CD4-positive, alpha-beta T cell treated with Interleukin-12 subunit alpha and Interleukin-12 subunit beta, for 1 hour (primary cell): ENCODE measurements at regions not wholly inside any gene's neighbourhood (a gene's known extent, or its start where the extent isn't known, plus 50 kb on each side); places are given as distances from the start of the nearest gene placed in this dataset.

Source experiments
- DNase-seq: peaks from one replicate; pipeline ENCODE4 v3.0.0-alpha.2; 2020

DNA sequence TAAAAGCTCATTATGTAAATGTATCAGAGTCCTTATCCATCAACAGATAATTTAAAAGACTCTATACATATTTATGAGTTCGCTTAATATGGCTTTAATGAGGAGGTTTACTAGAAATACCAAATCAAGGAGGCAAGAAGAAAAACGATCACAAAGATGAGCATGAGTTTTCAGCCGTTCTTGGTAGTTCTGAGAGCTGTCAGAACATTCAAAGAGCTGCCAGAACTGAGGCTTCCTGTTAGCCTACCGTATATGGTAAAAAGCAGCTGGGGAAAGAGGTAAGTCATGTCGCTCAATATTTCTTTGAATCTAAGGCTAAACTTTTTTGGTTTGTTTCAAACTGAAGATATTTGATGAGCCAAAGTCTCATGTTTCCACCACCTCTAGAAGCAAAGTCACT lies 115.3 kb upstream of the PLXNC1 start:
- DNase-seq = peak; percentile 21

DNA sequence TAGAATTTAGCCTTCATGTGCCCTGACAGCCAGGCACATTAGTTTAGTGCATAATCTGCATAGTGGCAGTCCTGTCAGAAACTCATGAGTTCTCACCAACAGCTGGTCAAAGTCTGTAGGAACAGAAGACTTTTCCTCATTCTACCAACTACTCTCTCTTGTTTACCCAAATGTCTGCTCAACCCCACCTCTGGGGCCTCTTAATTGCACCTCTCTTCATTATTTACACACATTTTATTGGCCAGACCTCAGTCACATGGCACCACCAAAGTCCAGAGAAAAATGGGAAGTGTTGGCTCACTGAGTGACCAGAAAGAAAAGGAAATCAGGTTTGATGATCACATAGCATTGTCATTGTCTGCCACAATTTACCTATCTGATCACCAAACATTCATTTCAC lies 114.6 kb upstream of the PLXNC1 start:
- DNase-seq = no peak

DNA sequence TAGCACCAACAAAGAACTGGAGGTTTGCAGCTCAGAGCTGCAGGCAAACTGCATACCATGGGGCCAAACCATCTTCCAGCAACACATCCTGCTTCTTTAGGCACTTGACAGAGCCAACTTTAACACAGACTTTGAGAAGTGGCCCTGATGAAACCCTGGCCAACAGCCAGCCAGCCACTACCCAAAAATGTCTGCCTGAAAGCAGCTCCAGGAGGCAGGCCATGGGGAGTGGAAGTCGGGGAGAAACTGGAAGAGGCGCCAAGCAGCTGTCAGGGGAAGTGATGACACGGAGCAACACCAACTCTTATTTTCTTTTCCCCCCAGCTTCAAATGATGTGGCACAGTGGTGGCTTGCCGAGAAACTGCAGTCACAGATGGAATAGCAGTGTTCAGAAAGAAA lies 110.9 kb upstream of the PLXNC1 start:
- DNase-seq = no peak

DNA sequence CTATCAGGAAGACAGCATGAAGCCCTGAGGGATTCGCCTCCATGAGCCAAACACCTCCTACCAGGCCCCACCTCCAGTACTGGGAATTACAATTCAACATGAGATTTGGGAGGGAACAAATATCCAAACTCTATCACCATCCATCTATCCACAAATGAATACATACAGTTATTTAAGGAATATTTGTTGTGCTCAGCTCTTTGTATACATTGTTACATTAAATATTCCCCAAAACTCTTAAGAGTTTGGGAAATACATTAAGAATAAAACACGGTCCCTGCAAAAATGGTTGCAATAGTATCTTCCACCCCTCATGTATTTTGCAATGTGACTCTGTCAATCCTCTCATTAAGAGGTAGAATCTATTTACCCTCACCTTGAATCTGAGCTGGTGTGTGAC lies 109.8 kb upstream of the PLXNC1 start:
- no peak for DNase-seq

DNA sequence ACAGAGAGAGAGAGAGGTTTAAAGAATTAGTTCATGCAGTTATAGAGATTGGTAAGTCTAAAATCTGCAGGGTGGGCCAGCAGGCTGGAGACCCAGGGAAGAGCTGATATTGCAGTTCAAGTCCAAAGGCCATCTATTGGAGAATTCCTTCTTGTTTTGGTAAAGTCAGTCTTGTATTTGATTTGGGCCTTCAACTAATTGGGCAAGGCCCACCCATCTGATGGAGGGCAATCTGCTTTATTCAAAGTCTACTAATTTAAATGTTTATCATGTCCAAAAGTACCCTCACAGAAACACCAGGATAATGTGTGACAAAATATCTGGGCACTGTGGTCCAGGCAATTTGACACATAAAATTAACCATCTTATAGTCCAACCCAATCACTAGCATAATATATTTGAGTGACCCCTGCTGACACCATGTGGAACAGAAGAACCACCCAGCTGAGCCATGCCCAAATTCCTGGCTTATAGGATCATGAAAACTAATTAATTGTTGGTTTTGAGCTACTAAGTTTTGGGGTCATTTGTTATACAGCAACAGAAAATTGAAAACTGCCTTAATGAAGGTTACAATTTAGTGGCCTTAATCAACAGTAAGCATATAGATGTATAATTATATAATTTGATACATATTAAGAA lies 109.1 kb upstream of the PLXNC1 start:
- no peak for DNase-seq

DNA sequence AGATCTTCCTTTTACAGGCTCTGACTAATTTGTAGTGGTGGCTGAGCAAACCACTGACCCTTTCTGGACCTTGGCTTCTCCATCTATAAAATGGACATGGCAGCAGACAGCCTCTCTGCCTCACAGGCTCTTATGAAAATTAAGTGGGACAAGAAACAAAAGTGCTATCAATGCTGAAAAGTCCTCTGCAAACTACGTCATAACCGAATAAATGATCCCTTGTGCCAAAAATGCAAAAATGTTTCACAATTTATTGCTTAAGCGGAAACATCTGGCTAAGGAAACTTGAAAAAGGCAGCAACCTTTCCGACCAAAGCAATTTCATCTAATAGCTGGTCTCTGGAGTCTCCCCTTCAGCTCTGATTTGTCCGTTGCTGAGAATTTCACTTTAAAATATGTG lies 108.5 kb upstream of the PLXNC1 start:
- DNase-seq = no peak

DNA sequence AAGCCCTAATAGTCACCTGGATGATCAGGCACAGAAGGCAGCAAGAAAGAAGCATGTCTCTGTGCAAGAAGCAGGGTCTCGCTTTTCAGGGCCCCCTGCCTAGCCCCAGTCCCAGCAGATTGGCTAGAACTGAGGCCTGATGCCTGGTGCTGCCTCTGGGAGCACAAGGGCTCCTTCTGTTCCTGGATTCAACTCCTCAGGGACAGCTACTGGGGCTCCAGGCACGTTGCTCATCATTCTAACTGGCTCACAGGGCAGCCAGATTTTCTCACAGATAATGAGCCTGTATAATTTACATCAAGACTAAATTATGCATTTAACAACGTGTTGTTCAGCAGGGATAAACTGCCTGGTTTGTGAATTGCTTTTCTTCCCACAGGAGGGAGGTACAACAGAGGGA lies 106.5 kb upstream of the PLXNC1 start:
- no peak for DNase-seq

DNA sequence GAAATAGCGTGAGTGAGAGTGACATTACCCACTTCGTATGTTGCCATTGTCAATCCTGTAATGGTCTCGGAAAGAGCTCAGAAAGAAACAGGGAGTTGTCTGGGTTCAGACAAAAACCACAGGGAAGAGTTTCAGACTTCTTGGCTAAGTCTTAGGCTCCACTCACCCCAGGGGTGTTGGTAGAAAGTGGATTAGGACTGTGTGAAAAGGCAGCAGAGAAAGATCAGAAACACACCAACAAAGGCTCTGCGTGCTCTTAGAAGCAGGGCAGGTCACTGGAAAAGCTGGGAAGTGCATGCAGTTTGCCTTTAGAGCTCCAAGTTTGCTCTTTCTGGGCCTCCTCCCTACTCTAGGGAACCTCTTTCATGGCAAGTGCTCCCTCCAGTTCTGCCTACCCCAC lies 106.1 kb upstream of the PLXNC1 start:
- DNase-seq = no peak

DNA sequence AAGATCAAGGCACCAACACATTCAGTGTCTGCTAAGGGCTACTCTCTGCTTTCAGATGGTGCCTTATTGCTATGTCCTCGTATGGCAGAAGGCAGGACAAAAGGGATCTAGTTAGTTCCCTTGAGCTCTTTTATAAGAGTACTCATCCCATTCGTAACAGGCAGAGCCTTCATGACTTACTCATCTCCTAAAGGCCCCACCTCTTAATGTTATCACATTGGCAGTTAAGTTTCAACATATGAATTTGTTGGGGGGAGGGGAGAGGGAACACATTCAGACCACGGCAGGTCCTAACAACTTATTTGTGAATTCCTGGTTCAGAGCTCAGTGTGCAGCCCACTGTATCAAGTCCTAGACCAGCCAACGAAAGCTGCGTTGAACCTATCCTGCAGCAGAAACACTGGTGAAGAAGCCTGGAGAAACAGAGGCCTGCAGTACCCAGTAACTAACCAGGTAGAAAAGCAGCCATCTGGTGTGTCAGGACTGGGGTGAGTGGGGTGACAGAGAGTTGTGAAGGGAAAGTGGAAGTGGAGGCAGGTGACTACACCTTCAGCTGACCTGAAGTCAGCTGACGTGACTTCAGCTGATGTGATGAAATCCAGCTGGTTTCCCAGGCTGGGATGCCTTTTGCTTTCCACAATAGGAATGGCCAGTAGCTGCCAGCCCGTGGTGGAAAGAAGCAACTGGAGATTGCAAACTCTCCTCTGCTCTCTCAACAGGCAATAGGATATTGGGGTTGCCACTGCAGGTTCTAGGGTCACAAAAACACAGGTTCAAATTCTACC lies 101.6 kb upstream of the PLXNC1 start:
- no peak for DNase-seq

DNA sequence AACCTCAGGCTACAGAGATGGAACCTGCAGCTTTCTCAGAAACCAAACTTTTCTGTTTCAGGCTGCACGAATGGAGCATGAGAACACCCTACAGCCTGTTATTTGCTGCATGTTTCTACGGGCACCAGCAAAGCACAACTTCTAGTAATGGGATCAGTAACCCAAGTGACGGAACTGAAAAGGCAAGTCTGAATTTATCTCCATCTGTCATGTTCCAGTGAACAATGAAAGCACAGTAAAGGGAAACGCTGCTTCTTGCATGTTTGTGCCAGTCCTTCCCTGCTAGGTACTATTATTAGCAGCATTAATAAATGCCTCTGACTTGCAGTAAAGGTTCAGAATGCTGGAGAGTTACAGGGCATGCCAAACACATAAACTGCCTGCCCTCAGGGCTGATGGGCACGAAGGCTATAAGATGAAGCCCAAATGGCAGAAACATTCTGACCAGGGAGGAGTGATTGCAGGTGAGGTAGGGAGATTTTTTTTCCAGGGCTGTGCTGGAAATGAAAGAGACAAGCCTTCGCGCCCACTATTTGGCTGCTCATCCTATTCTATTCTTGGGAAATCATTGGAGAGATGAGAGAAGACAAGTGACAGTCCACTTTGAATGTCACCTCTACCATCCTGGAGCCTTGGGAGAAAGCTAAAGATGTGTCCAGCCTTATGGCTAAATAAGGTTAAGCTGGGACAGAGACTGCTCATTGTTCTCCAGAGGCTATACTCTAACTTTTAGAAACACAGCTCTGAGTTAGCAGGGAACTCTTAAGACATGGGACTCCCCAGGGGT lies 100.4 kb upstream of the PLXNC1 start:
- no peak for DNase-seq

DNA sequence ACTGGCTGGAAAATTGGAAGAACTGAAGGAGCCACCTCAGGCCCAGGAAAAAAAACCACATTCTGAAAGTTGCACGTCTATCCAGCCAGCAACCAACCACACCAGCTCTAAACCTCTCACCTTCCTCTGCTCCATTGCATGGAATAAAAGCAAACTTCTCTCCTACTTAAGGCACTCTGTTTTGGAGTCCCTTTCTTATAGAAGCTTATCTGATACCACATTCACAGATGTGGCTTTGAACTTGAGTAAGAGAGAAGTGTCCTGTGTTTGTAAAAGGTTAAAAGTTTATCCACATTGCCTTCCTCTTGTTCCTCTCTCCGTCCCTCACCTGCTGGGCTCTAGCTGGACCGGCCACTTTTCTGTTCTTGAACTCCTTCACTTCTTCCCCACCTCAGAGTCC lies 99.6 kb upstream of the PLXNC1 start:
- DNase-seq = no peak

DNA sequence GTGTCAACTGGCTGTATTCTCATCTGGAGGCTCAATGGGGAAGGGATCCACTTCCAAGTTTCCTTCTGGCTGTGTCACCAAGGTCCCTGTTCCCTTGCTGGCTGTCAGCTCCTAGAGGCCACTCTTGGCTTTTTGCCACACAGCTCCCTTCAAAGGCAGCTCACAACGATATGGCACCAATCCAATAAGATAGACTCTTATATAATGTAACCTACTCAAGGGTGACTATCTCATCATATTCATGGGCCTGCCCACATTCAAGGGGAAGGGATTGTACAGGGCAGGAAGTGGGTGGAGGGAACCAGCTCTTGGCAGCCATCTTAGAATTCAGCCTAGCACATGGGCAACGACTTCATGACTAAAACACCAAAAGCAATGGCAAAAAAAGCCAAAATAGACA lies 98.7 kb upstream of the PLXNC1 start:
- no peak for DNase-seq

DNA sequence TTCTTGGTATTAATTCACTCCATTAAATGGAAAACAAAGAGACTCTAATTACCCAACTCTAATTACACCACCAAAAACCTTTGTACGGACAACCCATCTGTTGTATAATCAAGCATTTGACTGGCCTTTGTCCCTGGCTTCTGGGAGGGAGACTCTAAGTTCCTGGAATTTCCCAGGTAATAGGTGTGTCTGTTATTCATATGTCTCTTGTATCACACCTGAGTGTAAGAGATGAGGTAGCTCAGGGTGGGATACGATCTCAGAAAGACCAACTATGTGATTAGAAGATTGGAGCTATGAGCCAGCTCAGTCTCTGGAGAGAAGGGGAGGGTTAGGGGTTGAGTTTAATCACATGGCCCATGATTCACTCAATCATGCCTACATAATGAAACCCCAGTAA lies 94.7 kb upstream of the PLXNC1 start:
- DNase-seq = no peak

DNA sequence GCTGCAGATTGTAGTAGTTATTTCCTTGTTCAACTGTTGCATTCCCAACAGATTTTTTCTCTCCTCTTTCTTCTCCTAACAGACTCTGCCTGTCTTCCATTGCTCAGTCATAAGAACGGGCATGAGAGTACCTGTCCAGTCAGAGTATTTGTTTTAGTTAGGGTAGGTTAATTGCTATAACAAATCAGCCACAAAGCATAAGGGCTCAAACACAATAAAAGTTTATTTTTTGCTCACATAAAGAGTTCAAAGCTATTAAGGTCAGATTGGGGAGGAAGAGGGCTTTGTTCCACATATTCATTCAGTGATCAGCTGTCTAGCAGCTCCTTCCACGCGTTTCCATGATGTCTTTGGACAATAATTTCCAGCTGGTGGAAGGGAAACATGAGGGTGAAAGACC lies 92.8 kb upstream of the PLXNC1 start:
- no peak for DNase-seq

DNA sequence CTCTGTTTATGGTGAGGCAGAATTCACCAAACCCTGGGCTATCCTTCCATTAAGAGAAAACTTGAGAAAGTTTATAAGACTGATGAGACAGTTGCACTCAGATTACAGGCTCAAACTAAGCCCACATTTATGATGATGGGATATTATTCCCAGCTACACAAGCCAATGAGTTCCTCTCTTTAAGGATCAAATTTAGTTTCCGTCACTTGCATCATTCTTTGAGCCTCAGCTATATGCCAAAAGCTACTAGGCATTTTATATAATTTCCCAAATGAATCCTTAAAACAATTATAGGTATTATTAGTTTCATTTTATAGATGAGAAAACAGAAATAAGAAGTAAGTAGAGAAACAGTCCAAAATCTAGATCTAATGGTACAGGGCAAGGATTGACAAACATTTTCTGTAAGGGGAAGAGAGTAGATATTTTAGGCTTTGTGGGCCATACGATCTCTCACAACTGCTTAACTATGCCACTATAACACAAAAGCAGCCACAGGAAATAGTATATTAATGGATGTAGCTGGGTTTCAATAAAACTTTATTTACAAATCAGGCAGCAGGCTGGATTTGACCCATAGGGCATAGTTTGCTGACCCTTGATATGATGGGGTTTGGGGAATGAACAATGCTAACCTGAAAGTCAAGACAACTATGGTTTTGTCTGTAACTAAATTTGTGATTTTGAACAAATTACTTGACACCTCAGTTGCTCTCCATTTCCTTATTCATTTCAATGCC lies 91.8 kb upstream of the PLXNC1 start:
- DNase-seq = no peak

DNA sequence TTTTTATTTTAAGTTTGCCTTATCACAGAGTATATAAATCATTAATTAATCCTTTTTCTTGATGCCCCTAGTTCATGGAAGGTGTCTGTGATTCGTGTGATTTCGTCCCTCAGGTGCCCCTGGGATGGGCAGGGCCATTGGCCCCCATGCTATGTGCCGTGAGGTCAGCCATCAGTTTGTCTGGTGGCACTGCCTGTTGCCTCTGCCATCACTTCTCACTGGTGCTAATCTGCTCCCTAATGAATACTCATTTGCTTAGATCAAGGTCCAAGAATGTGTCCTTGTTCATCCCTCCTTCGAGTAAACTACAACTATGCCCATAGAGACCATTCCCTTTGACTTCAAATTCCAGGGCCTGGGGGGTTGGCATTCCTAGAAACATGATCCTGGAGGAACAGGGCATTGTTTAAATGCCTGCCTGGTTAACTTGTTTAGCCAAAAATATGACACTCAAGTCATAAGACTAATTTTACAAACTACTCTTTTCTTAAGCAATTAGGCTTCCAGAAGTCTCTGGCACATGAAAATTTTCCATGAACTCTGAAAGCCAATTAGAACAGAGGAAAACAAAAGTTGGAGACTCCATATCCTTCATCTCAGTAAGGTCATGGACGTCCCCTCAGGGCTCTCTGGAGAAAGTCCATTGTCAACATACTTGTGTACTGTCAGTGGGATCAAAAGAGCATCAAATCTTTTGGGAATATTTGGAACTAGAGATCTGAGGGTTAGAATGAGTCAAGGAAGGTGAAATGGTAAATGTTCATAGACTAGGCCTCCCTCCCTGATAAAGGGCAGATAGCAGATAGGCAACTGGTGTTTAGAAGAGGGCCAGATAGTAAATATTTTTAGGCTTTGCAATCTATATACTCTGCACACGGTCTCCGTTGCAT lies 90.9 kb upstream of the PLXNC1 start:
- no peak for DNase-seq

DNA sequence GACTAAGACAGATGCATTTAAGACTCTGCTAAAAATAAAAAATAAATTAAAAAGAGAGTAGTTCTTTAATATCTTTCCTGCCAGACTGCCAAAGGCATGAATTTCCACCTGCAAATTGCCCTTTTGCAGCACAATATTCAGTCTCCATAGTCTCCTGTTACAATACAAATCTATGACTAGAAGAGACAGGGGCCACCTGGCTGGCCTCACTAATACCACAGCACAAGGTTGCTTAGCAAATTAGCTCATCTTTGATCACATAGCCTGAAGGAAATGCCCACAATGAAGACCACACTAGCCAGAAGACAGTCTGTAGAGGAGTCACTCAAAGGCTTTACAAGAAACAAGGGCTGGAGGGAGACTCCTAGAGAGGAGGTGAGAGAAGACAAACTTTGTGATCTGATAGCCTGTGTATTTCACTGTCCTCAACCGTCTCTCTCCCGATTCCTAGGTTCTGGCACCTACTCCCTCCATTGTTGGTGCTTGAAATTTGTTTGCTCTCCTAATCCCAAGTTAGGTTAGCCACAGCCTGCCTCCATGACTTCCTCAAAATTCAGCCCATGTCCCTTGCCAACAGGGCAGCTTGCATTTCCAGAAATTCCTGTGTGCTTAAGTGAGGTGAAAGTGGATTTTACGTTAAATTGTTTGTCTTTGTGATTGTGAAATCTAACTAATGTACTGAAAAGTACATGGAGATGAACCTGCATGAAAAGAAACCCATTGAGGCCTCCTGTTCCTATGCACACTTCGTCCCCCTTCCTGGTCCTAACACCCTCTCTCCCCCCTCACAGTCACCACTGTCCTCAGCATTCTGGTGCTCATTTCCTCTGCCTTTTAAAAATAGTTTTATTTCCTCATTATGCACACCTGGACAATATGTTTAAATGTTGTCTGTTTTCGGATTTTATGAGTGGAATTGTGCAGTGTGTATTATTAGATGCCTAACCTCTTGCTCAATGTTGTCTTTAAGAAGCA lies 88.7 kb upstream of the PLXNC1 start:
- no peak for DNase-seq

DNA sequence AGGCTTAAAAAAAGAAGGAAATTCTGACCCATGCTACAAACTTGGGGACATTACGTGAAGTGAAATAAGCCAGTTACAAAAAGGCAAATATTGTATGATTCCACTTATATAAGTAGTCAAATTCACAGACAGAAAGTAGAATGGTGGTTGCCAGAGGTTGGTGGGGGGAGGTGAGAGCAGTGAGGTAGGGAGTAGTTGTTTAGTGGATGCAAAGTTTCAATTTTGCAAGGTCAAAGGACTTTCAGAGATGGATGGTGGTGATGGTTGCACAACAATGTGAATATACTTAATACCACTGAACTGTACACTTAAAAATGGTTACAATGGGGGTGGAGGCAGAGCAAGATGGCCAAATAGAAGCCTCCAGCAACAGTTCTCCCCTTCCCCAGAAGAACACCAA lies 86.2 kb upstream of the PLXNC1 start:
- DNase-seq = no peak

DNA sequence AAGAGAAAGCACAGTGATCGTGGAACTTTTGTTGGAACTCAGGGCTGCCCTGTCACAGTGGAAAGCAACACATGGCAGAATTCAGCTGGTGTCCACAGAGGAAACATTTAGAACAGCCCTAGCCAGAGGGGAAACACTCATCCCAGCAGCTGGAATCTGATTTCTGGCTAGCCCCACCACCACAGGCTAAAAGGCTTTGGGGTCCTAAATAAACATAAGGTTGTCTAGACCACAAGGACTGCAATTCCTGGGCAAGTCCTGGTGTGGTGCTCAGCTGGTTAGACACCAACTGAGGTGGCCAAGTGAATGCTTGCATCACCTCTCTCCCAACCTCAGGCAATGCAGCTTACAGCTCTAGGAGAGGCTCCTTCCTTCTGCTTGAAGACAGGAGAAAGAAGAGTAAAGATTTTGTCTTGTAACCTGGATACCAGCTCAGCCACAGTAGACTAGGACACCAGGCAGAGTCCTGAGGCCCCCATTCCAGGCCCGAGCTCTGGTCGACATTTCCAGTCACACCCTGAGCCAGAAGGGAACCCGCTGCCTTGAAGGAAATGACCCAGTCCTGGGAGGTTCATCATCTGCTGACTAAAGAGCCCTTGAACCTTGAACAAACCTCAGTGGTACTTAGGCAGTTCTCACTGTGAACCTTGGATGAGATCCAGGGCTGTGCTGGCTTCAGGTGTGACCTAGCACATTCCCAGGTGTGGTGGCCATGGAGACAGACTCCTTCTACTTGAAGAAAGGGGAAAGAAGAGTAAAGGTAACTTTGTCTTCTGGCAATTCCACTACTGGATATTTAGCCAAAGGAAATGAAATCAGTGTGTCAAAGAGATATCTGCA lies 85.4 kb upstream of the PLXNC1 start:
- DNase-seq = no peak

DNA sequence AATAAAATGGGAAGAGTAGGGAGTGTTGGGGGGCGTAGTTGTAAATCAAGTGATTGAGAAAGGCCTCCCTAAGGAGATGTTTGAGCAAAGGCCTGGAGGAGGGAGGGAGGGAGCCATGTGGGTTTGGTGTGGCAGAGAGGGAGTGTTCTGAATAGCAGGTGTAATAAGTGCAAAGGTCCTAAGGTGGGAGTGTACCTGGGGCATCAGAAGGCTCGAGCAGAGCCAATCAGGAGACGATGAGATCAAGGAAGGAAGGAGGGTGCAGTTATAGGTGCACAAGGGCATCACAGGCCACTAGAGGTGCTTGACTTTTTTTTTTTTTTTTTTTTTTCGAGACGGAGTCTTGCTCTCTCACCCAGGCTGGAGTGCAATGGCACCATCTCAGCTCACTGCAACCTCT lies 77.9 kb upstream of the PLXNC1 start:
- no peak for DNase-seq
